B cell (primary cell): ENCODE measurements at regions not wholly inside any gene's neighbourhood (a gene's known extent, or its start where the extent isn't known, plus 50 kb on each side); places are given as distances from the start of the nearest gene placed in this dataset.

Experiments used
- ATAC-seq: fragments of 200-7000 bp; cut with Tn5 transposase; one replicate; pipeline ENCODE4 v1.10.0; 2021; ENCODE audit warnings: low read depth, mild to moderate bottlenecking, moderate number of reproducible peaks, moderate library complexity
- CTCF ChIA-PET: fragments of 350-600 bp; sonication (Branson Sonifier 250); formaldehyde crosslinking; loops from one replicate; lab custom pipeline; 2021; ENCODE audit warnings: antibody characterized with exemption, inconsistent platforms; lab: Charles Lee
- POLR2A ChIA-PET: fragments of 350-600 bp; sonication (Branson Sonifier 250); formaldehyde crosslinking; loops from one replicate; lab custom pipeline; 2021; ENCODE audit warnings: antibody characterized with exemption; lab: Charles Lee
- DNase-seq: peaks from one replicate; pipeline ENCODE4 v3.0.0; 2013
- H2AFZ ChIP-seq: 2 replicates; pipeline ENCODE4 v1.6.1; 2012; ENCODE audit warnings: mild to moderate bottlenecking, low read depth, low read length; ENCODE audit not compliant: insufficient read depth, poor library complexity, severe bottlenecking
- H3K27ac ChIP-seq, 2 donors: 1 replicate in 1 of 2; 2 replicates in 1 of 2; pipeline ENCODE4 v1.5.1; 2012 to 2013; ENCODE audit warnings: low read length in 2 of 2, mild to moderate bottlenecking in 2 of 2, moderate library complexity in 1 of 2
- H3K27me3 ChIP-seq, 4 experiments: fragments of 200-600 bp in 1 of 4; sonication (generic) in 1 of 4; replicated peaks in 1 of 4; 1 replicate in 2 of 4; 2 replicates in 2 of 4; pipeline versions ENCODE4 v1.6.1 to v1.7.0; 2013 to 2016; ENCODE audit warnings: low read length in 3 of 4, mild to moderate bottlenecking in 2 of 4, mixed read lengths in 1 of 4, moderate library complexity in 1 of 4; ENCODE audit not compliant: insufficient read depth in 4 of 4, control insufficient read depth in 3 of 4; ENCODE audit errors: control extremely low read depth in 1 of 4
- H3K36me3 ChIP-seq, 2 experiments: replicated peaks in 1 of 2; 1 replicate in 1 of 2; 2 replicates in 1 of 2; pipeline versions ENCODE4 v1.6.1 to v1.7.1; 2013; ENCODE audit warnings: low read length in 1 of 2; ENCODE audit not compliant: insufficient read depth in 2 of 2, control insufficient read depth in 1 of 2; ENCODE audit errors: control extremely low read depth in 1 of 2, extremely low read depth in 1 of 2
- H3K4me1 ChIP-seq, 2 donors: fragments of 200-600 bp in 1 of 2; sonication (generic) in 1 of 2; 1 replicate in 1 of 2; 2 replicates in 1 of 2; pipeline versions ENCODE4 v1.5.1 to v1.6.1; 2013 to 2017; ENCODE audit warnings: low read length in 2 of 2; ENCODE audit not compliant: control insufficient read depth in 2 of 2, insufficient read depth in 2 of 2
- H3K4me2 ChIP-seq: replicated peaks from 2 replicates; pipeline ENCODE3; 2012; ENCODE audit warnings: mild to moderate bottlenecking, low read depth, low read length; ENCODE audit not compliant: poor library complexity, severe bottlenecking
- H3K4me3 ChIP-seq, 5 experiments: fragments of 200-600 bp in 1 of 5; sonication (generic) in 1 of 5; 1 replicate in 3 of 5; 2 replicates in 2 of 5; pipeline versions ENCODE4 v1.5.1 to v1.7.0; 2011 to 2016; ENCODE audit warnings: low read length in 4 of 5, mild to moderate bottlenecking in 4 of 5, low read depth in 2 of 5, control low read depth in 1 of 5, moderate library complexity in 1 of 5; ENCODE audit not compliant: insufficient read depth in 1 of 5; ENCODE audit errors: control extremely low read depth in 1 of 5, extremely low read depth in 1 of 5
- H3K79me2 ChIP-seq: fragments of 200-600 bp; sonication (generic); one replicate; pipeline ENCODE4 v1.6.0; 2016; ENCODE audit warnings: low read length; ENCODE audit not compliant: control insufficient read depth, insufficient read depth
- H3K9ac ChIP-seq: fragments of 200-600 bp; sonication (generic); 2 replicates; pipeline ENCODE4 v1.6.1; 2017; ENCODE audit warnings: mild to moderate bottlenecking, low read length, moderate library complexity
- H3K9me3 ChIP-seq, 3 donors: one replicate each; pipeline versions ENCODE4 v1.6.1 to v1.7.1; 2013; ENCODE audit warnings: low read length in 2 of 3; ENCODE audit not compliant: control insufficient read depth in 2 of 3, insufficient read depth in 1 of 3; ENCODE audit errors: control extremely low read depth in 1 of 3
- H4K20me1 ChIP-seq: 2 replicates; pipeline ENCODE4 v1.6.0; 2012; ENCODE audit warnings: mild to moderate bottlenecking, low read length; ENCODE audit not compliant: insufficient read depth, control insufficient read depth, poor library complexity, severe bottlenecking
- H3K27ac Mint-ChIP-seq: one replicate; pipeline ENCODE4 v1.8.0; 2021; ENCODE audit warnings: mixed read lengths
- H3K27me3 Mint-ChIP-seq: one replicate; pipeline ENCODE4 v1.8.0; 2021; ENCODE audit warnings: mixed read lengths
- H3K4me1 Mint-ChIP-seq: one replicate; pipeline ENCODE4 v1.8.0; 2021; ENCODE audit warnings: mixed read lengths
- H3K4me3 Mint-ChIP-seq: one replicate; pipeline ENCODE4 v1.8.0; 2021; ENCODE audit warnings: mixed read lengths
- H3K9me3 Mint-ChIP-seq: one replicate; pipeline ENCODE4 v1.8.0; 2022; ENCODE audit warnings: mixed read lengths; ENCODE audit not compliant: insufficient read depth
- EZH2 ChIP-seq: IDR thresholded peaks from 2 replicates; pipeline ENCODE4 v1.6.1; 2012; ENCODE audit warnings: borderline replicate concordance, low read depth, mild to moderate bottlenecking, moderate library complexity, low read length; ENCODE audit not compliant: insufficient read depth, poor library complexity, severe bottlenecking
- WGBS: methylation state at CpG from one replicate; pipeline ENCODE4 v1.1.5; 2013; ENCODE audit warnings: missing lambda C conversion rate; ENCODE audit not compliant: insufficient coverage; 5-methylcytosine and 5-hydroxymethylcytosine counted together
- intact Hi-C: fragments of 100-400 bp; cut with micrococcal nuclease; formaldehyde crosslinking; loops from one replicate; pipeline ENCODE4 v1.10.0; 2022
- TF ChIP-seq, protein P1 (sequence below): fragments of 200-600 bp; IDR thresholded peaks from one replicate; pipeline ENCODE4 v1.8.0; 2022; ENCODE audit warnings: antibody characterized with exemption, mild to moderate bottlenecking

DNA sequence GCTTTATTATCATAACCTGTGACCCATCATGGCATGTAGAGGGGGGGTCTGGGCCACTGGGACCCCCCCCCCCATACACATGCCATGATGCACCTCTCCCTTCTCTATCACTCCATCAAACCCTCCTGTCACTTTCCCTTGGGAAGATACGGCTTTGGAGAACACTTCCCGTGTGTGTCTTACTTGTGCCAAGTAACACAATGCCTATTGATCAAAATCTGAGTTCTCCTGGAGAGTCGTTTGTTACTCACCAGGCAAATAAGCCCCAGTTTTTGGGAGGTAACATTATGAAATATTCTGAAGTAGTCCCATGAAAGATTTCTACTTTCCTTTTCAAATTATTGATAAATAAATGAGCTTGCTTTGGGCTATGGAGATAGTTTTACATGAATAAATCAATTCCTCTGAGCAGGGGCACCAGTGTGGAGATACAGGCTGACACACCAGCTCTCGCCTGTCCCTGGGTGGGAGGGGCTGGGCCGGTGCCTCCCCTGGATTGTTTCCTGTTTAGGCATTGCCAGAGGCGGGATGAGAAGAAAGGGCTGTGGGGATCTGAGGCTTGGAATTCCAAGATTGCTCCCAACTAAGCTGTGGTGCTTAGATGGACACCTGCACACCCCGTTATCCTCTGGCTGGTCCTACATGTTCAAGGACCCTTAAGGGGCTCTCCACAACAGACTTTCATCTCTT lies 63.2 kb upstream of the WWC2 start:
- no peak overlapping the region for H3K9ac ChIP-seq

DNA sequence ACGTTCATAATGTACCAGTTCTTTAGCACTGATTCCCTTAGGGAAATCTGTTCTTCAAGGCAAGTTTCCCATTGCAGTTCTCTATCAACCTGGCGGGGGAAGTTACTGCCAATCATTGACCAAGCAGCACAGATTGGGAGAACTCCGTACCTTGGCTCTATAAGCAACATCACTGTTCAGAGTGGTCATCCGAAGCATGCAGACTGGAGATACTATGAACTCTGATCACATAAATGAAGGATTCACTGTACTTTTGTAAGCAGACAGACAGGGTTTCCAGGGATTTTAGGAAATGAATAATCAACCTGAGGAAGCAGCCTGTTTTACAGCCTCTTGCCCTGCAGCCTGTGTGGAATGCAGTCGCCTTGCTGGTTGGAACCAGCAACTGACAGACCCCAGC lies 63.8 kb upstream of the WWC2 start:
- no peak overlapping the region for H3K4me3 Mint-ChIP-seq
- ATAC-seq (no peak), DNase-seq (no peak)
- Histone ChIP-seq H3K9me3 (no peaks in the 10 kb centered on the region), H4K20me1 (no peaks in the 10 kb centered on the region), H3K27ac (no peak overlapping the region), H3K9ac (no peak overlapping the region), H3K4me1 (no peaks in the 10 kb centered on the region), H3K36me3 (no peaks in the 10 kb centered on the region), H3K27me3 (peaks cover 0 to 4% (median 0%) of the 10 kb centered on the region in 4 experiments), H3K79me2 (no peaks in the 10 kb centered on the region), H3K4me3 (no peak overlapping the region), H3K4me2 (no peak overlapping the region), H2AFZ (no peak overlapping the region)
- intact Hi-C loops = no loop called here
- ChIA-PET CTCF (no interaction called here), POLR2A (no interaction called here)
- H3K9me3 Mint-ChIP-seq = no peaks in the 10 kb centered on the region
- no peak for TF ChIP-seq EZH2
- TF ChIP-seq, protein P1, sequence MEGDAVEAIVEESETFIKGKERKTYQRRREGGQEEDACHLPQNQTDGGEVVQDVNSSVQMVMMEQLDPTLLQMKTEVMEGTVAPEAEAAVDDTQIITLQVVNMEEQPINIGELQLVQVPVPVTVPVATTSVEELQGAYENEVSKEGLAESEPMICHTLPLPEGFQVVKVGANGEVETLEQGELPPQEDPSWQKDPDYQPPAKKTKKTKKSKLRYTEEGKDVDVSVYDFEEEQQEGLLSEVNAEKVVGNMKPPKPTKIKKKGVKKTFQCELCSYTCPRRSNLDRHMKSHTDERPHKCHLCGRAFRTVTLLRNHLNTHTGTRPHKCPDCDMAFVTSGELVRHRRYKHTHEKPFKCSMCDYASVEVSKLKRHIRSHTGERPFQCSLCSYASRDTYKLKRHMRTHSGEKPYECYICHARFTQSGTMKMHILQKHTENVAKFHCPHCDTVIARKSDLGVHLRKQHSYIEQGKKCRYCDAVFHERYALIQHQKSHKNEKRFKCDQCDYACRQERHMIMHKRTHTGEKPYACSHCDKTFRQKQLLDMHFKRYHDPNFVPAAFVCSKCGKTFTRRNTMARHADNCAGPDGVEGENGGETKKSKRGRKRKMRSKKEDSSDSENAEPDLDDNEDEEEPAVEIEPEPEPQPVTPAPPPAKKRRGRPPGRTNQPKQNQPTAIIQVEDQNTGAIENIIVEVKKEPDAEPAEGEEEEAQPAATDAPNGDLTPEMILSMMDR = no peak
- H3K27me3 Mint-ChIP-seq = no peaks in the 10 kb centered on the region
- H3K27ac Mint-ChIP-seq = no peak overlapping the region
- 98% methylated on average over 5 of the region's 5 CpGs for WGBS
- no peaks in the 10 kb centered on the region for H3K4me1 Mint-ChIP-seq

More for the DNA sequence above, 63.2 kb upstream of the WWC2 start:
- Histone ChIP-seq H3K4me3 (no peak overlapping the region), H3K36me3 (no peaks in the 10 kb centered on the region), H3K27me3 (peaks cover 0 to 4% (median 0%) of the 10 kb centered on the region in 4 experiments), H3K4me2 (no peak overlapping the region), H3K79me2 (no peaks in the 10 kb centered on the region), H3K4me1 (no peaks in the 10 kb centered on the region), H4K20me1 (no peaks in the 10 kb centered on the region), H2AFZ (no peak overlapping the region), H3K9me3 (no peaks in the 10 kb centered on the region), H3K27ac (no peak overlapping the region)
- H3K4me3 Mint-ChIP-seq = no peak overlapping the region
- ATAC-seq (no peak), DNase-seq (no peak)
- TF ChIP-seq EZH2 = no peak
- TF ChIP-seq, protein P1 = no peak
- H3K9me3 Mint-ChIP-seq = no peaks in the 10 kb centered on the region
- WGBS = 74% methylated on average over 5 of the region's 7 CpGs
- no peaks in the 10 kb centered on the region for H3K4me1 Mint-ChIP-seq
- no peaks in the 10 kb centered on the region for H3K27me3 Mint-ChIP-seq
- intact Hi-C loops = no loop called here
- no peak overlapping the region for H3K27ac Mint-ChIP-seq
- ChIA-PET CTCF (no interaction called here), POLR2A (no interaction called here)
